Trophoblast cell (in vitro differentiated cells and primary cell): ENCODE measurements at regions not wholly inside any gene's neighbourhood (a gene's known extent, or its start where the extent isn't known, plus 50 kb on each side); places are given as distances from the start of the nearest gene placed in this dataset.

ENCODE experiments used
- DNase-seq, 2 donors: peaks; one replicate each; pipeline ENCODE4 v3.0.0-alpha.2; 2016
- H2AFZ ChIP-seq: 2 replicates; pipeline ENCODE4 v1.6.1; 2013; ENCODE audit warnings: low read length, moderate library complexity, mild to moderate bottlenecking; ENCODE audit not compliant: insufficient read depth, poor library complexity
- H2AK5ac ChIP-seq: 2 replicates; pipeline ENCODE4 v1.6.1; 2013; ENCODE audit warnings: mild to moderate bottlenecking, low read length
- H2BK120ac ChIP-seq: 2 replicates; pipeline ENCODE4 v1.6.1; 2013; ENCODE audit warnings: low read length, mild to moderate bottlenecking, moderate library complexity; ENCODE audit not compliant: insufficient read depth, poor library complexity
- H2BK12ac ChIP-seq: 2 replicates; pipeline ENCODE4 v1.6.1; 2013; ENCODE audit warnings: mild to moderate bottlenecking, low read length, moderate library complexity
- H2BK5ac ChIP-seq: 2 replicates; pipeline ENCODE4 v1.6.1; 2013; ENCODE audit warnings: low read length, low read depth, moderate library complexity, mild to moderate bottlenecking; ENCODE audit not compliant: poor library complexity
- H3K14ac ChIP-seq: 2 replicates; pipeline ENCODE4 v1.6.1; 2013; ENCODE audit warnings: mild to moderate bottlenecking, low read length
- H3K18ac ChIP-seq: 2 replicates; pipeline ENCODE4 v1.6.1; 2013; ENCODE audit warnings: mild to moderate bottlenecking, low read length
- H3K23ac ChIP-seq: 2 replicates; pipeline ENCODE4 v1.6.1; 2013; ENCODE audit warnings: low read length
- H3K27ac ChIP-seq: 2 replicates; pipeline ENCODE4 v1.5.1; 2013; ENCODE audit warnings: low read depth, mild to moderate bottlenecking, inconsistent platforms, low read length, moderate library complexity
- H3K27me3 ChIP-seq: 2 replicates; pipeline ENCODE4 v1.6.1; 2013; ENCODE audit warnings: inconsistent platforms, mild to moderate bottlenecking, low read length, moderate library complexity; ENCODE audit not compliant: insufficient read depth
- H3K36me3 ChIP-seq, 2 experiments: 1 replicate in 1 of 2; 2 replicates in 1 of 2; pipeline ENCODE4 v1.6.1; 2013; ENCODE audit warnings: low read length in 2 of 2, mild to moderate bottlenecking in 2 of 2, moderate library complexity in 1 of 2; ENCODE audit not compliant: insufficient read depth in 2 of 2, control insufficient read depth in 1 of 2
- H3K4ac ChIP-seq: 2 replicates; pipeline ENCODE4 v1.6.1; 2013; ENCODE audit warnings: low read depth, mild to moderate bottlenecking, low read length, moderate library complexity
- H3K4me1 ChIP-seq, 2 experiments: 1 replicate in 1 of 2; 2 replicates in 1 of 2; pipeline ENCODE4 v1.6.1; 2013; ENCODE audit warnings: low read length in 2 of 2, mild to moderate bottlenecking in 2 of 2, moderate library complexity in 1 of 2; ENCODE audit not compliant: insufficient read depth in 2 of 2, control insufficient read depth in 1 of 2
- H3K4me2 ChIP-seq: 2 replicates; pipeline ENCODE4 v1.6.1; 2013; ENCODE audit warnings: inconsistent platforms, mild to moderate bottlenecking, low read length, moderate library complexity
- H3K4me3 ChIP-seq: 2 replicates; pipeline ENCODE4 v1.5.1; 2013; ENCODE audit warnings: mild to moderate bottlenecking, low read depth, low read length, inconsistent platforms
- H3K79me1 ChIP-seq: one replicate; pipeline ENCODE4 v1.6.1; 2013; ENCODE audit warnings: low read length
- H3K79me2 ChIP-seq: 2 replicates; pipeline ENCODE4 v1.6.1; 2013; ENCODE audit warnings: low read length, mild to moderate bottlenecking; ENCODE audit not compliant: control insufficient read depth, insufficient read depth, poor library complexity
- H3K9ac ChIP-seq: 2 replicates; pipeline ENCODE4 v1.6.1; 2013; ENCODE audit warnings: mild to moderate bottlenecking, low read length
- H3K9me3 ChIP-seq: 2 replicates; pipeline ENCODE4 v1.6.1; 2013; ENCODE audit warnings: low read depth, mild to moderate bottlenecking, control low read depth, inconsistent platforms, low read length; ENCODE audit not compliant: insufficient read depth
- H4K12ac ChIP-seq: 2 replicates; pipeline ENCODE4 v1.6.1; 2013; ENCODE audit warnings: low read depth, mild to moderate bottlenecking, low read length, moderate library complexity
- H4K8ac ChIP-seq: 2 replicates; pipeline ENCODE4 v1.6.1; 2013; ENCODE audit warnings: low read depth, mild to moderate bottlenecking, low read length, moderate library complexity
- H4K91ac ChIP-seq: one replicate; pipeline ENCODE4 v1.6.1; 2013; ENCODE audit warnings: low read depth, mild to moderate bottlenecking, low read length, moderate library complexity
- WGBS: extraction: QIAGEN DNeasy Blood & Tissue Kit; methylation state at CpG from one replicate; pipeline ENCODE4 v1.1.7; 2013; ENCODE audit warnings: missing lambda C conversion rate; ENCODE audit not compliant: insufficient read length, insufficient coverage; ENCODE audit errors: extremely low coverage; 5-methylcytosine and 5-hydroxymethylcytosine counted together

DNA sequence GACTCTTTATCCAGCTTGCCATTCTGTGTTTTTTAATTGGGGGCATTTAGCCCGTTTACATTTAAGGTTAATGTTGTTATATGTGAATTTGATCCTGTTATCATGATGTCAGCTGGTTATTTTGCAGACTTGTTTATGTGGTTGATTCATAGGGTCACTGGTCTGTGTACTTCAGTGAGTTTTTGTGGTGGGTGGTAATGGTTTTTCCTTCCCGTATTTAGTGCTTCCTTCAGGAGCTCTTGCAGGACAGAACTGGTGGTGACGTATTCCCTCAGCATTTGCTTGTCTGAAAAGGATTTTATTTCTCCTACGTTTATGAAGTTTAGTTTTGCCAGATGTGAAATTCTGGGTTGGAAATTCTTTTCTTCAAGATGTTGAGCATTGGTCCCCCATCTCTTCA is 381.1 kb downstream of the MAN2A1 start:
- Histone ChIP-seq H3K27me3 (no peaks in the 10 kb centered on the region), H3K4ac (no peak overlapping the region), H3K4me1 (no peaks in the 10 kb centered on the region), H2BK12ac (no peak overlapping the region), H3K36me3 (no peaks in the 10 kb centered on the region), H3K4me3 (no peak overlapping the region), H2AK5ac (no peak overlapping the region), H3K9ac (no peak overlapping the region), H4K8ac (no peak overlapping the region), H3K14ac (no peak overlapping the region), H3K27ac (no peak overlapping the region), H4K91ac (no peak overlapping the region), H3K79me1 (no peaks in the 10 kb centered on the region), H3K79me2 (no peaks in the 10 kb centered on the region), H3K4me2 (no peak overlapping the region), H3K18ac (no peak overlapping the region), H3K23ac (no peak overlapping the region), H2BK120ac (no peak overlapping the region), H3K9me3 (peaks cover 5% of the 10 kb centered on the region), H2BK5ac (no peak overlapping the region), H4K12ac (no peak overlapping the region), H2AFZ (no peak overlapping the region)
- no CpG with 5 or more reads among the region's 4 CpGs for WGBS
- no peak for DNase-seq

- H3K27me3 ChIP-seq, result no peaks in the 10 kb centered on the region
- no peaks in the 10 kb centered on the region for H3K79me1 ChIP-seq
- no peak overlapping the region for H4K8ac ChIP-seq
- H3K27ac ChIP-seq, result no peak overlapping the region
- H4K12ac ChIP-seq, result no peak overlapping the region
- peak; percentile 29 to 49 for DNase-seq
- no peak overlapping the region for H2BK120ac ChIP-seq
- H2BK5ac ChIP-seq, result no peak overlapping the region
- no peak overlapping the region for H3K14ac ChIP-seq
- H2AFZ ChIP-seq, result no peak overlapping the region
- H2BK12ac ChIP-seq, result no peak overlapping the region
- H2AK5ac ChIP-seq, result no peak overlapping the region
- peak overlapping the region; percentile 1 for H3K4me3 ChIP-seq
- H3K4me1 ChIP-seq, result no peaks in the 10 kb centered on the region
- H3K23ac ChIP-seq, result no peak overlapping the region
- H3K4me2 ChIP-seq, result no peak overlapping the region
- H3K9ac ChIP-seq, result no peak overlapping the region
- peaks cover 5% of the 10 kb centered on the region for H3K9me3 ChIP-seq
- H4K91ac ChIP-seq, result no peak overlapping the region
- H3K79me2 ChIP-seq, result no peaks in the 10 kb centered on the region
- H3K4ac ChIP-seq, result no peak overlapping the region
- H3K18ac ChIP-seq, result no peak overlapping the region
- H3K36me3 ChIP-seq, result no peaks in the 10 kb centered on the region
Observed at GRCh38 chr5:110072651-110073050, 382.9 kb downstream of the MAN2A1 start.

DNA sequence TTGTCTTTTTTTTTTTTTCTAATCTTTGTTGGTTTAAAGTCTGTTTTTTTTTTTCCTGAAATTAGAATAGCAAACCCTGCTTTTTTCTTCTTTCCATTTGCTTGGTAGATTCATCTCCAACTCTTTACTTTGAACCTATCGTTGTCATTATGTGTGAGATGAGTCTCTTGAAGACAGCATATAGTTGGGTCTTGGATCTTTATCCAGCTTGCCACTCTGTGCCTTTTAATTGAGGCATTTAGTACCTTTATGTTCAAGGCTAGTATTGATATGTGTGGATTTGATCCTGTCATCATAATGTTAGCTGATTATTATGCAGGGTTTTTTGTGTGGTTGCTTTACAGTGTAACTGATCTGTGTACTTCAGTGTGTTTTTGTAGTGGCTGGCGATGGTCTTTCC is 383.8 kb downstream of the MAN2A1 start:
- Histone ChIP-seq H3K14ac (no peak overlapping the region), H2AFZ (no peak overlapping the region), H2BK12ac (no peak overlapping the region), H3K4me3 (no peak overlapping the region), H3K4me2 (no peak overlapping the region), H4K91ac (no peak overlapping the region), H3K27ac (no peak overlapping the region), H3K18ac (no peak overlapping the region), H3K23ac (no peak overlapping the region), H4K12ac (no peak overlapping the region), H3K79me2 (no peaks in the 10 kb centered on the region), H3K4me1 (no peaks in the 10 kb centered on the region), H3K79me1 (no peaks in the 10 kb centered on the region), H3K4ac (no peak overlapping the region), H3K9ac (no peak overlapping the region), H3K9me3 (peaks cover 5% of the 10 kb centered on the region), H2BK120ac (no peak overlapping the region), H2BK5ac (no peak overlapping the region), H2AK5ac (no peak overlapping the region), H3K27me3 (no peaks in the 10 kb centered on the region), H4K8ac (no peak overlapping the region), H3K36me3 (no peaks in the 10 kb centered on the region)
- no peak for DNase-seq
- no CpG with 5 or more reads among the region's 2 CpGs for WGBS

DNA sequence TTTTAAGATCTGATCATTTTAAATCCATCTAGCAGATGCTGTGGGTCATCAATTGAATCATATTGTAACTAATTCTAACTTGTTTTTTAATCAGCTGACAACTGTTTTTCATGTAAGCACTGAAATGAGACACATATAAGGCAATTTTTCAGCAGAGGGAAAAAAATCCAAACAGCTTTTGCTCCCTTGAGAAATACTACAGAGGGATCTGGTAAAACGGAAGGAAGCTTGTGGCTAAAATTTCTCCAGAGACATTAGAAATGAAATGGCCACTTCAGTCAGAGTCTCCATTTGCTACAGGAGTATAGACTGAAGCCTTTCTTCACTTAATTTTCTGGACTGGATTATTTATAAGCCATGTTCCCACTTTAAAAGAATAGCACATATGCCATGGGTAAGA is 385.9 kb downstream of the MAN2A1 start:
- Histone ChIP-seq H3K36me3 (no peaks in the 10 kb centered on the region), H3K9me3 (peaks cover 5% of the 10 kb centered on the region), H3K4ac (no peak overlapping the region), H3K4me3 (no peak overlapping the region), H2BK12ac (no peak overlapping the region), H4K91ac (no peak overlapping the region), H2BK5ac (no peak overlapping the region), H3K18ac (no peak overlapping the region), H3K14ac (no peak overlapping the region), H3K23ac (no peak overlapping the region), H3K27me3 (no peaks in the 10 kb centered on the region), H4K12ac (no peak overlapping the region), H3K9ac (no peak overlapping the region), H3K79me2 (no peaks in the 10 kb centered on the region), H2BK120ac (no peak overlapping the region), H3K27ac (no peak overlapping the region), H2AK5ac (no peak overlapping the region), H2AFZ (no peak overlapping the region), H3K79me1 (no peaks in the 10 kb centered on the region), H4K8ac (no peak overlapping the region), H3K4me2 (no peak overlapping the region), H3K4me1 (no peaks in the 10 kb centered on the region)
- WGBS, result no CpG with 5 or more reads among the region's 1 CpG
- no peak for DNase-seq
